ENCODE measurements at regions not wholly inside any gene's neighbourhood (a gene's known extent, or its start where the extent isn't known, plus 50 kb on each side); places are given as distances from the start of the nearest gene placed in this dataset.
"Not testable (repeated sequence)": the region's sequence is repeated elsewhere in the genome, so short reads cannot be mapped to it uniquely, and the experiment has no call there.

DNA sequence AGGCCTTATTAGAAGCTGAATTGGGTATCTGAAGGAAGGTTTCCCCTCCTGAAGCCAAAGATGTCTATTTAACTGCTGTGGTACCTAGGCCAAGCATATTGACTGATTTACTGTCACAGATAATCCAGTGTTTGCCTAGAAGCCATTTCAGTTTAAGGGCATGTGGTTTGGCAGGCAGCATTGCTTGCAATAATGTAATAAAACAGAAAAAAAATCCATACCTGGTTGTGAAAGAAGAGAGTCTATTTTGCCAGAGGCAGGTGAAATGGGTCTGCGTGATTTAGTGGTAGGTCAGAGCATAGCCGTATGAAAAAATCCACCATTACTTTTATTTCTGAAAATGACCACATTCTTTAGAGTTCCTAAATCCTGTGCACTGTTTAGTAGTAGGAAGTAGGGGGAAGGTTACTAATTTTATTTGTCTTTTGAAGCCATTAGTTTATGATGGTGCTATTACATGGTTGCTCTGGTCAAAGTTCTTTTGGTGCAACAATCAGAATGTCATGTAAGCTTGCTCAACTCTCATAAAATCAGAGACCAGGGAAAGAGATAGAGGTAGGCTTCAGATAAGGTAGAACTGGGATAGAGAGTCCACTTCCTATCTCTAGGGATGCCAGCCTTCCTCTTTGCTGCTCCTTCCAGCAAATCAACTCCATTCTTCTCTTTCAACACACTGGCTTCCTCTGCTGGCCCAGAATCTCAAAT, 343.4 kb downstream of the GPD2 start:
- no peak for DNase-seq

DNA sequence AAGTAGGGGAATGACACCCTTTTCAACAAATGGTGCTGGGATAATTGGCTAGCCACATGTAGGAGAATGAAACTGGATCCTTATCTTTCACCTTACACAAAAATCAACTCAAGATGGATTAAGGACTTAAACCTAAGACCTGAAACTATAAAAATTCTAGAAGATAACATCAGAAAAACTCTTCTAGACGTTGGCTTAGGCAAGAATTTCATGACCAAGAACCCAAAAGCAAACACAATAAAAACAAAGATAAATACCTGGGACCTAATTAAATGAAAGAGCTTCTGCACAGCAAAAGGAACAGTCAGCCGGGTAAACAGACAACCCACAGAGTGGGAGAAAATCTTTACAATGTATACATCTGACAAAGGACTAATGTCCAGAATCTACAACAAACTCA, 345.5 kb downstream of the GPD2 start:
- DNase-seq: not testable (repeated sequence)

DNA sequence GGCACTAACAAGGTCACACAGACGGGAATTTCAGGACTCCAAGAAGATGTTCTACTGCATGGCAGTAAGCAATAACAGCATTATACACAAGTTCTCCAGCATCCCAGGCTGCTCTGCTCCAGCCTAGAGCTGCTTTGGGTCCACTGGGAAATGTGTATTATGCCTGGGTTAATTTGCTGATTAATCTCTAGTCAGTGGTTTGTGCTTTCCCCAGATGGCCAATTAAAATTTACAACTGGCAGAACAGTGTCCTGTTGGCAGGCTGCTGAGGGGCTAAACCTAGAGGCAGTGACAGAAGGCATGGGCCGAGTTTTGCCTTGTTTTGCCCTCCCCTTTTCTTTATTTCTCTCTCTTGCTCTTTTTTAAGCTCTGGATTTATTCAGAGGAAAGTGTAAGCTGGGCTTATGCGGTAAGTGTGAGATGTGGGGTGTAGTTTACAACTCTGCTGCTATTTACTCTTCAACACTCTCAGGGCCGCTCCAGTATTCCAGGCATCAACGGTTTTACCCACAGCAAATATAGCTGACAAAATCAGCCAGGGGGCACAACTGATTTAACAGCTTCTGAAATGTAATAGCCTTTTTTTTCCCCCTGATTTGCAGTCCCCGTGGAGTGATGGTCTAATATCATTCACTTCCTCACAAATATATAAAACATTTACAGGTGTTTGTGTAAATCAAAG, 348.0 kb downstream of the GPD2 start:
- DNase-seq: peak in 1 of 14 donors; percentile 38

DNA sequence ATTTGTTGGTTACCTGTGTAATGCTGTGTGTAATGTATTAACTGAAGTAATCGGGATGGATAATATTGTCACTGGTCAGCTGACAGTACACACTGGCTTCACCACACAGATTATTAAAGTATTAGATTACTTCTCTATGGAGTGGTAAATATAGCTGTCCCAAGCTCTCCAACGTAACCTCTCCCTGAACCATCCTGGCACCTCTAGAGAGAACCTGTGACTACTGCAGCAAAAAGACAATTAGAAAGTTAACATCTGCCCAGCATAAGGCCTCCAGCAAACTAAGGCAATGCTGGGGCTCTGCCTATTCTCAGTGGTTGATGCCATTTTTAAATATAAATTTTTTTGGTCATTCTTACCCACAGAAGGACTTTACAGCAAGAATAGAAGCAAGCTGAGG, 351.3 kb downstream of the GPD2 start:
- no peak for DNase-seq

DNA sequence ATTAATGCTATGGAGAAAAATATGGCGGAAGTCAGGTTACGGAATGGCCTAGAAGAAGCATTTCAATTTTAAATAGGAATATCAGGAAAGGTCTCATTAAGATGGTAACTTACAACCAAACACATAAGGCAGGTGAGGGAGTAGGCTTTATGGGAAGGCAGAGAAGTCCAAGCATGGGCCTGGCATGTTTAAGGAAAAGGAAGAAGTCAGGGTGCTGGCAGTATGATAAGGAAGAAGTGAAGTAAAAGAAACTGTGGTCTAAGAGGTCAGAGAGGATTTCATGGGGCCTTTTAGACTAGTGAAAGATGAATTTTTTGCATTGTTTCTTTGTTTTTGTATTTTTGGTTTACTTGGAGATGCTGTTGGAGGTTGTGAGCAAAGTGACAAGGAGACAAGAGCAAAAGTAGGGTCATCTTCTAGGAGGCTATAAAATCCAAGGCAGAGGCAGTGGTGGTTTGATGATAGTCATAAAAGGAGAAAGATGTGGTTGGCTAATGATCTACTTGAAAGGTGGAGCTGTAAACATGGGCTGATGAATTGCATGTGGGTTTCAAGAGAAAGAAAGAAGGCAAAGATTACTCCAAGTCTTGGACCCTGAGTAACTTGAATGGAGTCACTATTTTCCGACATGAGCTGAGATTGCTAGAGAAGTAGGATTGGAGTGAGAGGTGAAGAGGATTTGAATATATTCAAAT, 354.3 kb downstream of the GPD2 start:
- DNase-seq: no peak

DNA sequence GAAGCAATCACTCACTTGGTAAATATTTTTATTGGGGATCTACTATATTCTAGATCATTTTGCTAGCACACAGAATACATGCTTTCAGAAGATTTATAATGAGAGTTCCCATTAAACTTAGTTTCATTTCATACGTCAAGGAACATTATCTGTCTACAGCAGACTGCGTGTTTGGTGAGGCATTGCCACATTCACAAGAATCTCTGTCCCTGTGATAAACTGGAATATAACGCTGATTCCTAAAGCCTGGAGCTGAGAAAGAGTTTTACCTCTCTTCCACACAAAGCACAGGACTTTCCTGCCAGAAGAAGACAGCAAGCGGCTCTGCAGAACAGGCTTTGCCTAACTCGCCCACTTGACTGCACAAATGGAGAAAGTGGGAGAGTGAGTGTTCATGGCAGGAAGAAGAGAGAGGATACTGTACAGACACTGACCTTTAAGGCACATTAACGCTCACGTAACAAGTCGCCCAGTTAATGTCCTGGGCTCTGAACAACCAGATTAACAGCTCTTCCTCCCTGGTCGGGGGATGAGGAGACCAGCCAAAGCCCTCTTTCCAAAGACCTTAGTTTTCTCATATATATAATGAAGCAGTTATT, 356.2 kb downstream of the GPD2 start:
- DNase-seq: no peak

DNA sequence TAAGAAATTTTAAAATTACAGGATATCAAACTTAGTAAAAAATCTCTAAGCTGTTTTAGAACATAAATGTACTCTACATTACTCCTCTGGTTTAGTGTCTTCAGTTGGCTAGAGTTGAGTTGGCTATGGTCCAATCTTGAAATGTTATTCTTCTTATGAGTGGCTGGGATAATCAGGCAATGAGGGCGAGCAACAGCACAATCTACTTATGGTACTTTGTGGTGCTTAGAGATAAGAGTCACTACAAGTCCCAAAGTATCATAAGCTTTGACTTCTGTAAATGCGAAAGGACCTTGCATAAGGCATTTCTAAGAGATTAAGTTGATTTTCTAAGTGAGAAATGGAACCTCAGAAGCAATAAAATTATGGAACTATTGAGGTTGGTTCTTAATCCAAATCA, 361.7 kb downstream of the GPD2 start:
- DNase-seq: no peak

DNA sequence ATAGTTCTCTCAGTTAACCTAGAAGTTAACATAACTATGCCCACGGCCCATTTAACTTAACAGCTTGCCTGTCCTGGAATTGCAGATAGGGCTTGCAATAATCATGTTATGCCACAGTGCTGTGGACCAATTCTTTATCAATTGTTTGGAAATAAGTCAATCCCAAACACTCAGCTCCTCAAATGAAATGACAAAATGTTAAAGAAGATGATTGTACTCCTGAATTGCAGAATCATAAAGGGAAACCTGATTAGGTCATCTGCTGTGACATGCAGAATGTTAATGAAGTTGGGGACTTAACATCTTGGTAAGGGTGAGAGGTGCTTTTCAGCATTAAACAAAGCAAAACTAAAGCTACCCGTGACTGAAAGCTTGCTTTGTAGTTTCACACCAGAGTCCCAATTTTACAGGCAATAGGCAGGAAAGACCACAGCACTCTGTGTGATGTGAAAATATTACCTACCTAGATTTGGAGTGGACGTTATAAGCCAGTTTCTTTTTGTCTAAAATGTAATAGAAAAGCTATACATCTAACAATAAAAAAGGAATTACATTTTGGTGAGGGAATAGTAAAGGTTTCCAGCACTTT, 364.0 kb downstream of the GPD2 start:
- DNase-seq: no peak

DNA sequence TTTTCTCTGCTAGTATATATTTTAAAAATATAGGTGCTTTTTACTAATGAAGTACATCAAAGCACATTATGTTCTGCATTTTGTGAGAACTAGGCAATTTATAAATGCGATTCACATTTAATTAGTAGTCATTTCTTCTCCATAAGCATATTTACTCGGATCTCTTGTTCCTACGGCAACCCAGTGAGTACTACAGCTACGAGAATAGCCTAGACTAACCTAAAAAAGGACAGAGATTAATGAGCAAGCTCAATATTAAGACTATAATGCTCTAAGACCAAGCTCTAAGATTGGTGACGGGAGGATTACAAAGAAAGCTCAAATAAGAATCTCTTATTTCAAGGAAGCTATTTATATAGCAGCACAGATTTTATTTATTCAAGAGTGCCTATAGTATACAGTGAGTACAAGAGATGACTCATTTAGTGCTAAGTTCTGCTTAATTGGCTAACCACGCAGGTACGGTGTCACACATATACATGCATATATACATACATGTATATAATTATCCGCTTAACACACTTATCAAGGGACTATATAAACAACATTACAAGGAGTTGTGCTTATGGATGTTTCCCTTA, 364.7 kb downstream of the GPD2 start:
- no peak for DNase-seq

DNA sequence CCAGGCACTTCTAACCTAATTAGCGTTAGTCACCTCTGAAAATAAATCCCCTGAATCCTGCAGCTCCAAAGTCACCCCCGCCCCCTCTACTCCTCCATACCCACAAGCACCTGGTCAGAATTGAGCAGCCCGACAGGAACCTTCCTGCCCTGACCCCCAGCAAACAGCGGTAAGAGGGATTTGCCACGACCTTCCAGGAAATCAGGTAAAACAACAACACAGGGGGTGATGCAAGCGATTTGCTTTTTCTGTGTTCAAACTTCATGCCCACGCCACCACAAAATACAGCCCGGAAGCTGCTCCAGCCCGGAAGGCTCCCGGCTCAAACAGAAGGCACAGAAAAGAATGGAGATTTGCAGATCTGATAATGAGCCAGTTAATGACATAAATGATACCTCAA, 367.1 kb downstream of the GPD2 start:
- DNase-seq: no peak

DNA sequence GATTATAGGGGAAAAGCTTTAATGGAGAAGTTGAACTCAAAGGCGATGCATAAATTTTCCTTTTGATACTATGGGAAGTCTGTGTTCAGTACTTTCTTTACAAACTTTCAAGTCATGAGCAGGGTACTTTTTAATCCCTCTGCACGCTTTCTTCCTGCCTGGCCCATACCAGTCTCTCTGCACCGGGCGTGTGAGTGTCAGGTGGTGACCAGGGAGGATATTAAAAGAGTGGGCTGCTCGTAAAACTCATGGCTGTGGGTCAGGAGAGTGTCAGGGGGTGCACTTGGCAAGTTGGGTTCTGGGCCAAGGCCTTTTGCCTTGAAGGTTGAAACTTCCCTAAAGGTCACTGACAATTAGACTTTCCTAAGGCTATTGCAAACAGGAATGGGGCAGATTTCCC, 367.8 kb downstream of the GPD2 start:
- DNase-seq: no peak

DNA sequence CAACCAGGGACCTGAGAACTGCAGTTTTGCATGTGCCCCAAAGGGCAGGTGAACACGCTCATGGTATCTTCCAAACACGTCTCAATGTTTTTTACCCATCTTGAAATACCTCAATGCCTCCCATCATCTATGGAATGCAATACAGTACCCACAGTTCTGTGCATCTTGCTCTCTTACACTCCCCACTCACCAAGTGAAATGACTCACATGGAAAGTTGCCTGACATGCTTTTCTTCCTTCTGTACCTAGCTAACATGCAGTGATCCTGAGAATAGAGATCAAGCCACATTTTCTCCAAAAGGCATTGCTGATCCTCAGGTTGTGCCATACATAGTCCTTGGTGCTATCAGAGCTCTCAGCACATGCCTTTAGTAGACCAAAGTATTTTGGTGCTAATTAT, 373.9 kb downstream of the GPD2 start:
- DNase-seq: no peak

DNA sequence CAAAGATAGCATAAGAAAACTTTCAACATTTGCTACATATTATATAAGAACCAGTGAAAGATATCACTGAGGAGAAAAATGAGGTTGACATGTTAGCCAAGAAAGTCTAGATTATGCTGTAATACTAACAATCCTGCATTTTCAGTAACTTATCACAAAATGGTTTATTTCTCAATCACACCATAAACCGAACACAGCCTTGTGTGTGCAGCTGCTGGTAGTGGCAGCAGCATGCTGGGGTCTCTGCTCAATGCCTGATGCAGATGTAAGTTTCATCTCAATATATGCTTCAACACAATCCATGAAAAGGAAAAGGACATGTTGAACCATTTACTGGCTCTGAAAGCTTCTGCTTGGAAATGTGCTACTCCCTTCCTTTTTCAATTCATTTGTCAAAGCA, 376.3 kb downstream of the GPD2 start:
- DNase-seq: no peak

DNA sequence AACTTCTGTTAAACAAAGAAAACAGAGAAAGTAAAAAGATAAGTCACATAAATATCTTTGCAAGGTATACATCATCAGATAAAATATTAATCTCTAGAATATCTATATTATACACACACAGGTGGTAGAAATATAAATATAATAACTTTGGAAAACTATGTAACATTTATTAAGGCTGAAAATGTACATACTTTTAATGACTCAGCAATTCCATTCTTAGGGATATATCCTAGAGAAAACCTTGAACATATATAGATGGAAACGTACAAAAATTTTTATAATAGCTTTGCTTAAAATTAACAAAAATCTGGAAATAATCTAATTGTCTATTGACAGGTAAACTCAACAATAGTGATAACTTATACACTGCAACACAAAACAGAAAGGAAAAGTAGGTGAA, 381.3 kb downstream of the GPD2 start:
- DNase-seq: no peak

DNA sequence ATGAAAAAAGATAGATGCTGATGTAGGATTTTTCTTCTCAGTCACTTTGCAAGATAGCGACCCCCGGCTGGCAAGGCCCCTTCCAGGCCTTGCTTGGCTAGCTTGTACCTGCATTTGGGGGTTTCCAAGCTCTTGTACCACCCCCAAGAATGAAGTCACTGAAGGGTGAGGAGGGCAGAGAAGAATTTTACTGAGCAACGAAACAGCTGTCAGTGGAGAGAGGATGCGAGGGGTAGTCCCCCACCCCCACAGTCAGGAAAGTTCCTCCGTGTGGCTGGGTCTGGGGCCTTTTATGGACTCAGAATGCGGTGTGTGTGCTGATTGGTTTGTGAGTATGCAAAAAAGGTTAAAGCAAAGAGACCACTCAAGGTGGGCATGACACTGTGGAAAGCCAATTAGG, 382.0 kb downstream of the GPD2 start:
- DNase-seq: no peak

DNA sequence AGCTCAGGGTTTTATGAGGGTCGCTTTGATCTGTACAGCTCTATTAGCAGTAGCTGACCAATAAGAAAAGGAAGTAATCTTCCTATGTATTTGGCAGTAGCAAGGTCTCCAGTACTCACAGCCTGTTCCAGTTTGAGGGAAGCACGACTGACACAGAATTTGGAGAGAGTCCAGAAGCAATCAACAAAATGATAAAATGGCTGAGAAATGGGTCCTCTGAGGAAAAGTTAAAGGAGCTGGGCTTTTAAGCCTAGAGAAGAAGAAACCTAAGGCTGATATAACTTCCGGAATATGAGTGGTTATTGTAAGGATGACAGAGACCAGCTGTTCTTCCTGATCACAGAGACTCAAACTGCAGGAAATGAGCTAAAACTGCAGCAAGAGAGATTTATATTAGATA, 382.8 kb downstream of the GPD2 start:
- no peak for DNase-seq

DNA sequence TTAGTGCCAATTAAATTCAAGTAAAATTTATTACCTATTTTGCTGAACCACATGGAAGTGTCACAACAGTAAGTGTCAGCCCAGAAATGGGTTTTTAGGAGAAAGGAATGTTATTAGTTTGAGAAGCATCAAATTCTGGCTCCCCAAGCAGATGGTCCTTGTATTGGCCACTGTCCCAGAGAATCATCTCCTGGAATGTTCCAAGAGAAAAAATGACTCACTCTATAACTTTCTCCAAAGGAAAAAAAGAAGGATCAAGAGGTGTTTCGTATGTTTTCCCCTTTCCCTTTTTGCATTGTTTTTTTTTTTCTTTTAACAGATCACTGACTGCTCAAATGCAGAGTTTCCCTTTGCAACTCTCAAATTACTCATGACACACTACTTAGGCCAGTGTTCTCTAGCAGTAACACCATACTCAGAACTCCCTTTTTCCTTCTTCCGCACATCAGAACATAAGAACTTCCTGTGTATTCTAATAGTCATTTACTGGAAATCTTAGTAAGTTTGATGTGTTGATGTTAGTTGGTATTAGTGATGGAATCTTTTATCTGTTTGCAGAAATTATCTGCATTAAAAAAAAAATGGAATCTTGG, 390.3 kb downstream of the GPD2 start:
- peak in 1 of 14 donors; percentile 38 for DNase-seq

DNA sequence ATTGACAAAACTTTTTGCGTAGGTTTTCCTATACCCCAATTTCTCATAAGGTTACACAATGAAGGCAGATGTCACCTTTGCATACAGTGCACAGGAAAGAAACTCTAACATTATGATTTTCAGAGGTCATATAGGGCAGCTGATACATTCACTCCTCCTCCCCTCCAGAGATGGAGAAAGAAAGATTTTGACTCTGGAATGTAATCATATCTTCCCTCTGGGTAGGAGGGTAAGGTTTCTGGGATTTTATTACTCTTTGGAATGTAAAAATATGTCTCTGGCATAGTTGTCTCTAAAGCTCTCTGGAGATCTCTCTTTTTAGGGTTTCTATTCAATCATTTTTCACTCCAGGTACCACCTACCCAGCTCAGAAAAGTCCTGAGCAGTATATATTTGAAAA, 398.3 kb downstream of the GPD2 start:
- no peak for DNase-seq

DNA sequence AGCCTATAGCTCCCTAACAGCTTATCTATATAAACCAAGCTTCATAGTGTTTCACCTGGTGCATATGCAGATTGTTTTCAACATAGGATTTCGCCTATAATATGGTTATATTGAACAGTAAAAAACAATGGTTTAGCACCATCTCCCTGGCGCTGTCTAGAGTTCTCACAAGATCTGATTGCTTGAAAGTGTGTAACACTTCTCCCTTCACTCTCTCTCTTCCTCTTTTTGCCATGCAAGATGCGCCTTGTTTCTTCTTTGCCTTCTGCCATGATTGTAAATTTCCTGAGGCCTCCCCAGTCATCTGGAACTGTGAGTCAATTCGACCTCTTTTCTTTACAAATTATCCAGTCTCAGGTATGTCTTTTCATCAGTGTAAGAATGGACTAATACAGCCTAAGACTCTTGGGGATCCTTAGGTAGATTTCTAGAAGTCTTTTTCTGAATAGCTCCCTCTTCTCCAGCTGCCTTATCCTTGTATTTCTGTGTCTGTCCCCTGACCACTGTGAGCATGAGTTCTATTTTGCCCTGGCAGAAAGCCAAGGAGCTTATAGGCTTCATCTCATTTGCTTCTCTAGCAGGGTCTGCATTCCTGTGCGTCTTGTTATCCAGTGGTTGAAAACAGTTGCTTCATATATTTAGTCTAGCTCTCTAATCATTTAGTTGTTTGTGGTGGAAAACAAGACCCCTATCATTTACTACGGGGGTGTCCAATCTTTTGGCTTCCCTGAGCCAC, 401.6 kb downstream of the GPD2 start:
- no peak for DNase-seq

DNA sequence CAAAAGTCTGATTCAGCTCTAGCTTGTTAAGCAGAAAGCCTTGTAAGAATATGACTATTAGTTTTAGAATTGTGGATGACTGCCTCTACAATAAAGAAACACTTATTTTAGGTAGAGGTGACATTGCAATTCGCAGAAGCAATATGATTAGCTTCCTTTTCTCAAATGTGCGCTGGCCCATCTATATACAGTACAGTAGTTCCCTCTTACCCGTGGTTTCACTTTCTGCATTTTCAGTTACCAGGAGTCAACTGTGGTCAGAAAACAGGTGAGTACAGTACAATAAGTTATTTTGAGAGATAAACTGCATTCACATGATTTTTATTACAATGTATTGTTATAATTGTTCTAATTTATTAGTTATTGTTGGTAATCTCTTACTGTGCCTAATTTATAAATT, 405.1 kb downstream of the GPD2 start:
- no peak for DNase-seq

DNA sequence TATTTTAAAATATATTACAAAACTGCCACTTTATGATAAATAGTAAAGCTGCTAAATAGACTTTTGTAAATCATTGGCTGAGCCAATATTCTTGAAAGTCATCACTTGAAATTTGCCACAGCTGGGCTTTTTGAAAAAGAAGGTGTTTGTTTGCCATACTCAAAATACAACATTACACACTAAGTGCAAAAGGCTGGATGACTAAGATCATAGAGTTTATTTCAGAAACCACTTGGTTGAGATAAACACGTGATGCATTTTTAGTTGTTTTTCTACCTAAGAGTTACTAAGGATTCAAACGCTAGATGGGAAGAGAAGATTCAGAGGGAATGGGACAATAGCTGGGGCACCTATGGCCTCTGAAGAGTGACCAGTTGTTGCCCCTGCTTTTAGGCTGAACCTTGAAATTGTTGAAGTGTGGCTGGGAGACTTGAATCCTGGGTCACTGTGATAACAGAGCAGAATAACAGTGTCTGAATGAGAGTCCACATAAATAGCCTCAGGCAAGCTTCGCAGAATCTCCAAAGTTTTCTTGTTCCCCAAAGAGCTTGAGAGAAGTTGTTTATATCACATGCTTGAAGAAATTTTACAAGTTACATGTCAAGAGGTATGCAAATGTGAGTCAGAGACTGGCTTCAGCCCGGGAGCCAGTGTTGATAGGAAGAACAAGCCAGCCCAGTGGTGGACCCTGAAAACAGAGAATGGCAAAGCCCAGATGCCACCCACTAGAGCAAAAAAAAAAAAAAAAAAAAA, 409.8 kb downstream of the GPD2 start:
- no peak for DNase-seq

Measured in C1 segment of cervical spinal cord (tissue), 14 donors.